Vagina (tissue), 2 donors: ENCODE measurements at regions not wholly inside any gene's neighbourhood (a gene's known extent, or its start where the extent isn't known, plus 50 kb on each side); places are given as distances from the start of the nearest gene placed in this dataset.

Source experiments
- DNase-seq, 2 donors: peaks; one replicate each; pipeline ENCODE4 v3.0.0-alpha.2; 2017; ENCODE audit errors: extremely low spot score in 2 of 2
- H3K27ac ChIP-seq: fragments of 200-600 bp; sonication (generic); one replicate; pipeline ENCODE4 v1.5.1; 2019
- H3K27me3 ChIP-seq: fragments of 200-600 bp; sonication (generic); one replicate; pipeline ENCODE4 v1.5.1; 2019
- H3K36me3 ChIP-seq, 2 donors: fragments of 200-600 bp; sonication (generic); one replicate each; pipeline ENCODE4 v1.5.1; 2017 to 2019
- H3K4me1 ChIP-seq: fragments of 200-600 bp; sonication (generic); one replicate; pipeline ENCODE4 v1.5.1; 2019
- H3K4me3 ChIP-seq, 2 donors: fragments of 200-600 bp; sonication (generic); 1 replicate in 1 of 2; 2 replicates in 1 of 2; pipeline ENCODE4 v1.5.1; 2016 to 2019
- H3K9me3 ChIP-seq: fragments of 200-600 bp; sonication (generic); one replicate; pipeline ENCODE4 v1.5.1; 2019
- CTCF ChIP-seq, 3 experiments: fragments of 450-650 bp in 2 of 3; fragments of 200-600 bp in 1 of 3; sonication (generic) in 1 of 3; IDR thresholded peaks; one replicate each; pipeline ENCODE4 v1.5.1; 2017 to 2019; ENCODE audit warnings: antibody characterized with exemption in 3 of 3, mild to moderate bottlenecking in 2 of 3, moderate library complexity in 2 of 3
- POLR2A ChIP-seq, 2 donors: fragments of 450-650 bp; IDR thresholded peaks; one replicate each; pipeline ENCODE4 v1.6.1; 2017; ENCODE audit warnings: antibody characterized with exemption in 2 of 2, mild to moderate bottlenecking in 2 of 2, moderate library complexity in 2 of 2
- POLR2AphosphoS5 ChIP-seq, 2 donors: sonication (generic); formaldehyde crosslinking; IDR thresholded peaks; one replicate each; pipeline ENCODE4 v1.9.0; 2017; ENCODE audit warnings: antibody characterized with exemption in 2 of 2, mild to moderate bottlenecking in 2 of 2, low read depth in 1 of 2; ENCODE audit not compliant: insufficient read depth in 1 of 2
- intact Hi-C: fragments of 100-400 bp; cut with DNase I; formaldehyde crosslinking; loops from one replicate; pipeline ENCODE4 v1.15.1; 2023

DNA sequence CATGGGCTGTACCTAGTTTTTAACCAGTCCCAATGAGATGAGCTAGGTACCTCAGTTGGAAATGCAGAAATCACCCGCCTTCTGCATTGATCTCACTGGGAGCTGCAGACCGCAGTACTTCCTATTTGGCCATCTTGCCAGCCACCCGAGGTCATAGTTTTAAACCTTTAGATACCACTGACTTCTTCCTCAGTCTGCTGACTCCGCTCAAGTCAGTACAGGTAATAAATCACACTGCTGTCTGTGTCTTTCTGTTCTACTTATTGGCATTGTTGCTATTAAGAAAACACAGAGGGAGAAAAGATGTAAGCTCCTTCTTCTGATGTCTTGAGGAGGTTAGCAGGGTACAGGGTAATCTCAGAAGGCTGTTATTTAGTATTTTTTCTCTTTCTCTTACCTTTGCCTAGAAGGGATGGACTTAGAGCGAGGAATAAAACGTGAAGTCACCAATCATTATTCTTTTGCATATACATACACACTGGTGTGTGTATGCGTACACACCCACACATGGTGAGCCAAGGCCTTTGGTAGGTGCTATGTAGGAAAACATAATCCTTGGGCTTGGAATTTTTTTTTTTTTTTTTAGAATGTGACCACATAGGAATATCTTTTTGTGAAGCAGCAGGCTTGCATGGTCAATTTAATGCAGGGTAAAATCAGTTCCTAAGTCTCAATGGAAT lies 197.2 kb downstream of the EDEM1 start:
- Histone ChIP-seq H3K9me3 (no peaks in the 10 kb centered on the region), H3K4me1 (no peaks in the 10 kb centered on the region), H3K4me3 (no peak overlapping the region), H3K27ac (no peak overlapping the region), H3K27me3 (no peaks in the 10 kb centered on the region), H3K36me3 (no peaks in the 10 kb centered on the region)
- TF ChIP-seq POLR2A (IDR thresholded peaks at IDR 0.05) = no peak
- TF ChIP-seq POLR2AphosphoS5 (IDR thresholded peaks at IDR 0.05; ENCODE audit: insufficient read depth in 1 of 2, low read depth in 1 of 2) = no peak
- no peak for TF ChIP-seq CTCF (IDR thresholded peaks at IDR 0.05)
- DNase-seq = no peak
- intact Hi-C loops = no loop called here

GRCh38 chr3:5388091-5388490 lies 200.6 kb downstream of the EDEM1 start:
- H3K4me1 ChIP-seq = no peaks in the 10 kb centered on the region
- no peaks in the 10 kb centered on the region for H3K36me3 ChIP-seq
- no peaks in the 10 kb centered on the region for H3K9me3 ChIP-seq
- intact Hi-C loops = no loop called here
- no peak for TF ChIP-seq POLR2AphosphoS5 (IDR thresholded peaks at IDR 0.05; ENCODE audit: insufficient read depth in 1 of 2, low read depth in 1 of 2)
- TF ChIP-seq CTCF (IDR thresholded peaks at IDR 0.05) = no peak
- no peak for TF ChIP-seq POLR2A (IDR thresholded peaks at IDR 0.05)
- no peaks in the 10 kb centered on the region for H3K27me3 ChIP-seq
- no peak overlapping the region for H3K4me3 ChIP-seq
- H3K27ac ChIP-seq = no peak overlapping the region
- no peak for DNase-seq

DNA sequence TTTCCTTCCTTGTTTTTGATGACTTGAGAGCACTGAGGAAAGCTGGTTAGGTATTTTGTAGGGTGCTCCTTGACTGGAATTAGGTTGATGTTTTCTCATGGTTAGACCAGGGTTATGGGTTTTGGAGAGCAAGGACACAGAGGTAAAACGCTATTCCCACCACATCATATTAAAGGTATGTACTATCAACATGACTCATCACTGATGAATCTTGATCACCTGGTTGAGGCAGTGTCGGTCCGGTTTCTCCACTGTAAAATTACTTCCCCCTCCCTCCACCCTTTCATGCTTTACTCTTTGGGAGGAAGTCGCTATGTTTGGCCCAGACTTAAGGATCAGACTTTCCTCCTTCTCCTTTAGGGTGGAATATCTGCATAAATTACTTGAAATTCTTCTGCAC lies 201.6 kb downstream of the EDEM1 start:
- intact Hi-C loops = no loop called here
- no peaks in the 10 kb centered on the region for H3K36me3 ChIP-seq
- H3K27ac ChIP-seq = no peak overlapping the region
- TF ChIP-seq CTCF (IDR thresholded peaks at IDR 0.05) (no peak), POLR2AphosphoS5 (IDR thresholded peaks at IDR 0.05; ENCODE audit: insufficient read depth in 1 of 2, low read depth in 1 of 2) (no peak), POLR2A (IDR thresholded peaks at IDR 0.05) (no peak)
- no peak for DNase-seq
- H3K27me3 ChIP-seq = no peaks in the 10 kb centered on the region
- no peaks in the 10 kb centered on the region for H3K9me3 ChIP-seq
- no peaks in the 10 kb centered on the region for H3K4me1 ChIP-seq
- H3K4me3 ChIP-seq = no peak overlapping the region

DNA sequence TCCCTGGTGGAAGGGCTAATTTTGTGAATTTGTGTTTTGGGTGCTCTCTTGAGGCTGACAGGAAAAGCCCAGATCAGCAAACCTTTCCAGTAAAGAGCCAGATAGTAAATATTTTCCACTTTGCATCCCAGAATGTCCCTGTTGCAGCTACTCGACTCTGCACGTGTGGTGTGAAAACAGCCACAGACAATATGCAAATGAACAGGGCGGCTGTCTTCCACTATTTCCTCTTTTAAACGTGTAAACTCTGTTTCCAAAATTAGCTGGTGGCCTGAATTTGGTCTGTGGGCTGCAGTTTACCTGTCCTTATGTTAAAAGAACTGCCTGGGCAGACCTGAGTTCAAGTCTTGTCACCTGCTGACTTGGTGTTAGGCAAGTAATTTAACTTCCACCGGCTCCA lies 202.7 kb downstream of the EDEM1 start:
- TF ChIP-seq CTCF (IDR thresholded peaks at IDR 0.05) (no peak), POLR2AphosphoS5 (IDR thresholded peaks at IDR 0.05; ENCODE audit: insufficient read depth in 1 of 2, low read depth in 1 of 2) (no peak)
- Histone ChIP-seq H3K9me3 (no peaks in the 10 kb centered on the region), H3K4me3 (no peak overlapping the region), H3K27me3 (no peaks in the 10 kb centered on the region), H3K36me3 (no peaks in the 10 kb centered on the region), H3K27ac (no peak overlapping the region), H3K4me1 (no peaks in the 10 kb centered on the region)
- intact Hi-C loops = no loop called here
- no peak for DNase-seq

GRCh38 chr3:5390936-5391625 lies 203.6 kb downstream of the EDEM1 start:
- Histone ChIP-seq H3K27ac (no peak overlapping the region), H3K4me1 (no peaks in the 10 kb centered on the region), H3K9me3 (no peaks in the 10 kb centered on the region), H3K27me3 (no peaks in the 10 kb centered on the region), H3K4me3 (no peak overlapping the region), H3K36me3 (no peaks in the 10 kb centered on the region)
- intact Hi-C loops = no loop called here
- no peak for DNase-seq
- TF ChIP-seq POLR2AphosphoS5 (IDR thresholded peaks at IDR 0.05; ENCODE audit: insufficient read depth in 1 of 2, low read depth in 1 of 2) = no peak
- TF ChIP-seq POLR2A (IDR thresholded peaks at IDR 0.05) = no peak
- TF ChIP-seq CTCF (IDR thresholded peaks at IDR 0.05) = no peak
